ENCODE measurements at regions not wholly inside any gene's neighbourhood (a gene's known extent, or its start where the extent isn't known, plus 50 kb on each side); places are given as distances from the start of the nearest gene placed in this dataset.

- no peak for TF ChIP-seq CTCF (IDR thresholded peaks at IDR 0.05; ENCODE audit: insufficient read depth, low read length, poor library complexity, severe bottlenecking)
- TF ChIP-seq EZH2phosphoT487 (conservative IDR thresholded peaks at IDR 0.05; ENCODE audit: low read length): no peak
These were observed 181.2 kb upstream of the PCDH17 start for GRCh38 chr13:57450356-57450755.
